Vagina (tissue), 2 donors: ENCODE measurements at regions not wholly inside any gene's neighbourhood (a gene's known extent, or its start where the extent isn't known, plus 50 kb on each side); places are given as distances from the start of the nearest gene placed in this dataset.

Experiments used
- DNase-seq, 2 donors: peaks; one replicate each; pipeline ENCODE4 v3.0.0-alpha.2; 2017; ENCODE audit errors: extremely low spot score in 2 of 2
- H3K27ac ChIP-seq: fragments of 200-600 bp; sonication (generic); one replicate; pipeline ENCODE4 v1.5.1; 2019
- H3K27me3 ChIP-seq: fragments of 200-600 bp; sonication (generic); one replicate; pipeline ENCODE4 v1.5.1; 2019
- H3K36me3 ChIP-seq, 2 donors: fragments of 200-600 bp; sonication (generic); one replicate each; pipeline ENCODE4 v1.5.1; 2017 to 2019
- H3K4me1 ChIP-seq: fragments of 200-600 bp; sonication (generic); one replicate; pipeline ENCODE4 v1.5.1; 2019
- H3K4me3 ChIP-seq, 2 donors: fragments of 200-600 bp; sonication (generic); 1 replicate in 1 of 2; 2 replicates in 1 of 2; pipeline ENCODE4 v1.5.1; 2016 to 2019
- H3K9me3 ChIP-seq: fragments of 200-600 bp; sonication (generic); one replicate; pipeline ENCODE4 v1.5.1; 2019
- POLR2A ChIP-seq, 2 donors: fragments of 450-650 bp; IDR thresholded peaks; one replicate each; pipeline ENCODE4 v1.6.1; 2017; ENCODE audit warnings: antibody characterized with exemption in 2 of 2, mild to moderate bottlenecking in 2 of 2, moderate library complexity in 2 of 2
- POLR2AphosphoS5 ChIP-seq, 2 donors: sonication (generic); formaldehyde crosslinking; IDR thresholded peaks; one replicate each; pipeline ENCODE4 v1.9.0; 2017; ENCODE audit warnings: antibody characterized with exemption in 2 of 2, mild to moderate bottlenecking in 2 of 2, low read depth in 1 of 2; ENCODE audit not compliant: insufficient read depth in 1 of 2
- intact Hi-C: fragments of 100-400 bp; cut with DNase I; formaldehyde crosslinking; loops from one replicate; pipeline ENCODE4 v1.15.1; 2023
- TF ChIP-seq, protein P1 (sequence below), 3 experiments: fragments of 450-650 bp in 2 of 3; fragments of 200-600 bp in 1 of 3; sonication (generic) in 1 of 3; IDR thresholded peaks; one replicate each; pipeline ENCODE4 v1.5.1; 2017 to 2019; ENCODE audit warnings: antibody characterized with exemption in 3 of 3, mild to moderate bottlenecking in 2 of 3, moderate library complexity in 2 of 3

DNA sequence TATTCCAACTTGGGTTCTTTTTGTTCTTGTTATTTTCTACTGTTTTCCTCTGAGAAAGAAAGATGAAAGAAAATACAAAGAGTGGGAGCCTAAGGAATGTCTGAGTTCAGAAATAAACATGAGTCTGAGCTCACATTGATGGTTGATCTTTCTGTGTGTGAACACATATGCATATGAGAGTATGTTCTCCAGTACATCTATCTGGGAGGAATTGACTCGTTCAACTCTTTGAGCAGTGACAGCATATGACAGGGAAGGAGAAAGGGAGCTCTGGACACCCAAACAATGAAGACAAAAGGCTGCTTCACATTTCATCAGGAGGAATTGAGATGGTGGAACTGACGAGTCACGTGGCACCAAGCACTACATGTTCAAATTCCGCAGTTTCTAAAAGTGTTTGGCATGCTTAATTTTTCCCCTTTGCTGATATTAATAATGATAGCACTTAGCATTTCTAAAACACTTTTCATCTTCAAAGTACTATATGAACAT is 229.8 kb upstream of the ACVR2A start:
- Histone ChIP-seq H3K9me3 (no peaks in the 10 kb centered on the region), H3K4me3 (no peak overlapping the region), H3K27ac (no peak overlapping the region), H3K4me1 (no peaks in the 10 kb centered on the region), H3K36me3 (no peaks in the 10 kb centered on the region), H3K27me3 (no peaks in the 10 kb centered on the region)
- intact Hi-C loops: no loop called here
- TF ChIP-seq POLR2AphosphoS5 (IDR thresholded peaks at IDR 0.05; ENCODE audit: insufficient read depth in 1 of 2, low read depth in 1 of 2) (no peak), POLR2A (IDR thresholded peaks at IDR 0.05) (no peak)
- TF ChIP-seq, protein P1, sequence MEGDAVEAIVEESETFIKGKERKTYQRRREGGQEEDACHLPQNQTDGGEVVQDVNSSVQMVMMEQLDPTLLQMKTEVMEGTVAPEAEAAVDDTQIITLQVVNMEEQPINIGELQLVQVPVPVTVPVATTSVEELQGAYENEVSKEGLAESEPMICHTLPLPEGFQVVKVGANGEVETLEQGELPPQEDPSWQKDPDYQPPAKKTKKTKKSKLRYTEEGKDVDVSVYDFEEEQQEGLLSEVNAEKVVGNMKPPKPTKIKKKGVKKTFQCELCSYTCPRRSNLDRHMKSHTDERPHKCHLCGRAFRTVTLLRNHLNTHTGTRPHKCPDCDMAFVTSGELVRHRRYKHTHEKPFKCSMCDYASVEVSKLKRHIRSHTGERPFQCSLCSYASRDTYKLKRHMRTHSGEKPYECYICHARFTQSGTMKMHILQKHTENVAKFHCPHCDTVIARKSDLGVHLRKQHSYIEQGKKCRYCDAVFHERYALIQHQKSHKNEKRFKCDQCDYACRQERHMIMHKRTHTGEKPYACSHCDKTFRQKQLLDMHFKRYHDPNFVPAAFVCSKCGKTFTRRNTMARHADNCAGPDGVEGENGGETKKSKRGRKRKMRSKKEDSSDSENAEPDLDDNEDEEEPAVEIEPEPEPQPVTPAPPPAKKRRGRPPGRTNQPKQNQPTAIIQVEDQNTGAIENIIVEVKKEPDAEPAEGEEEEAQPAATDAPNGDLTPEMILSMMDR (IDR thresholded peaks at IDR 0.05): no peak
- no peak for DNase-seq

- no peak for TF ChIP-seq POLR2AphosphoS5 (IDR thresholded peaks at IDR 0.05; ENCODE audit: insufficient read depth in 1 of 2, low read depth in 1 of 2)
- no peak for TF ChIP-seq POLR2A (IDR thresholded peaks at IDR 0.05)
- TF ChIP-seq, protein P1 (IDR thresholded peaks at IDR 0.05): no peak
- H3K27ac ChIP-seq: no peak overlapping the region
- no peaks in the 10 kb centered on the region for H3K4me1 ChIP-seq
- DNase-seq: no peak
- intact Hi-C loops: no loop called here
- H3K27me3 ChIP-seq: no peaks in the 10 kb centered on the region
- no peaks in the 10 kb centered on the region for H3K9me3 ChIP-seq
- H3K36me3 ChIP-seq: no peaks in the 10 kb centered on the region
- no peak overlapping the region for H3K4me3 ChIP-seq
These were observed 230.4 kb upstream of the ACVR2A start for GRCh38 chr2:147614471-147614870.

DNA sequence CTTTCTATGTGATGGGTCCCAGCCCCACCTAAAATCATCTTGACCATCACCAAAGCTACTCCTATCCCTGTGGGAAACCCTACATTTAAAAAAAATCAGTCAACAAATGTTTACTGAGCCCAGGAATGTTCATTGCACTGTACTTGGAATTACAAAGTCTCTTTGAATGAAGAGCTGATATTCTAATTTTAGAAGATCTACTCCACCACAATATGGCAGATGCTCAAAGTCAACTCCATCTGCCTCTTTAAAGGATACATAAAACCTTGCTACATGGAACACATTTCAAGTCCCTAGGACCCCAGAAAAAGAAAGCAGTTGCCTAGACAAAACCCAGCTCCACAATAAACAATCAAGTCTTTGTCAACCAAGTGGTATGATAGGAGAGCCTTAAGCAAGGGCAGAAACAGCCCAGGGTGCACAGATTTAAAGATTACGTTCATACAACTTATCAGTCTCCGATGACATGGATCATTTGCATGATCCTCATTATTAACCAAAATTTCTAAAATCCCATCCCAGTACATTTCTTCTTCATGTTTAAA is 234.3 kb upstream of the ACVR2A start:
- H3K27me3 ChIP-seq: no peaks in the 10 kb centered on the region
- no peaks in the 10 kb centered on the region for H3K9me3 ChIP-seq
- H3K27ac ChIP-seq: no peak overlapping the region
- no peak for TF ChIP-seq POLR2AphosphoS5 (IDR thresholded peaks at IDR 0.05; ENCODE audit: insufficient read depth in 1 of 2, low read depth in 1 of 2)
- TF ChIP-seq POLR2A (IDR thresholded peaks at IDR 0.05): no peak
- TF ChIP-seq, protein P1 (IDR thresholded peaks at IDR 0.05): no peak
- intact Hi-C loops: no loop called here
- H3K4me1 ChIP-seq: no peaks in the 10 kb centered on the region
- H3K36me3 ChIP-seq: no peaks in the 10 kb centered on the region
- H3K4me3 ChIP-seq: no peak overlapping the region
- DNase-seq: no peak

- no peak for DNase-seq
- Histone ChIP-seq H3K4me1 (no peaks in the 10 kb centered on the region), H3K36me3 (no peaks in the 10 kb centered on the region), H3K4me3 (no peak overlapping the region), H3K9me3 (no peaks in the 10 kb centered on the region), H3K27ac (no peak overlapping the region), H3K27me3 (no peaks in the 10 kb centered on the region)
- intact Hi-C loops: no loop called here
- TF ChIP-seq POLR2AphosphoS5 (IDR thresholded peaks at IDR 0.05; ENCODE audit: insufficient read depth in 1 of 2, low read depth in 1 of 2) (no peak), POLR2A (IDR thresholded peaks at IDR 0.05) (no peak)
- TF ChIP-seq, protein P1 (IDR thresholded peaks at IDR 0.05): no peak
These were observed 235.5 kb upstream of the ACVR2A start for GRCh38 chr2:147609301-147609700.

DNA sequence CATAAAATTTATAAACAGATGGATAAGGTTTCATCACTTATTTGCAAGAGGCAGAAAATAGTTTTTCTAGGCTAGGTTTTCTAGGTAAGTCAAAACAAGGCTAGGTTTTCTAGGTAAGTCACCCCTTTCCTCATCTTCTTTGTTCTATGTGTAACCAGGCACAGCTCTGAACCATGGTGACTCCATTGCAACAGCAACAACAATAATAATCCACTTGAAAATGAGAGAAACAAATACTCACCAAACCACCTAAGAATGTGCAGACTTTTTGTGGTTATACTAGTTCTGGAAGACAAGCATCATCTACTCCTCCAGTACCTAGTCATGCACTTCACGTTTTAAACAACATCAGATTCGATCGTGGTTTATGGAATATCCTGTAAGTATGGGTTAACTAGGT is 237.4 kb upstream of the ACVR2A start:
- TF ChIP-seq, protein P1 (IDR thresholded peaks at IDR 0.05): no peak
- TF ChIP-seq POLR2AphosphoS5 (IDR thresholded peaks at IDR 0.05; ENCODE audit: insufficient read depth in 1 of 2, low read depth in 1 of 2) (no peak), POLR2A (IDR thresholded peaks at IDR 0.05) (no peak)
- Histone ChIP-seq H3K36me3 (no peaks in the 10 kb centered on the region), H3K4me3 (no peak overlapping the region), H3K27me3 (no peaks in the 10 kb centered on the region), H3K27ac (no peak overlapping the region), H3K4me1 (no peaks in the 10 kb centered on the region), H3K9me3 (no peaks in the 10 kb centered on the region)
- DNase-seq: no peak
- intact Hi-C loops: no loop called here
